ENCODE measurements at regions not wholly inside any gene's neighbourhood (a gene's known extent, or its start where the extent isn't known, plus 50 kb on each side); places are given as distances from the start of the nearest gene placed in this dataset.

DNA sequence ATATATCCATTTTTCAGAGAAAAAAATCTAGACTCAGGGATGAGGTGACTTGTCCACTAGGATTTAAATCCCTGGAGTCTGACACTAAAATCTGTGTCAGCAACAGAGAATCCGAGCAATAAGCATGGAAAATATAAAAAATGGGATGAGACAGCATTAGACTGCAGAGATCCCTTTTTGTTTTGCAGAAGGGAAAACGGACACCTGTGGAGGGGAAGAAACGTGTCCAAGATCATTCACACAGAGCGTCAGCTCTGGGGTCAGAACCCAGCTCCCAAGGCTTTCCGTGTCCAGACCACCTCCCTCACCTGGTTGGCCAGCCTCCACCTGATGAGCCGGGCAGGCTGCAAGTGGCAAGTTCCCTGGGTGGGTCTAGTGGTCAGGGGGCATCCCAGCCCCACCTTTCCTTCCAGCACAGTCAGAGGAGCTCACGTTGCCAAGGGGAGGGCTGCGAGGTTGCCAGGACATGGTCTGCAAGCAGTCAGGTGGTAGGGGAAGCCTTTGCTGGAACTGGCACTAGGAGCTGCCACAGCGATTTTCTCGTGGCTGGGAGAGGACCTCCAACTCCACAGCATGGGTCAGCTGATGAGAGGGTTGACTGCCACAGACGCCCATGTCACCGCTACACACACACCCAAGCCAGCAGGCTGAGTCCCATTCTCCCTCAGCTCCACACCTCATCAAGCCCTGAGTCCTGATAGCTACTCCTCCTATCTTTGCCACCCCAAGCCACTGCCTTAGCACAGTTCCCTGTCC lies 65.9 kb upstream of the CPLX2 start:
- no peak for DNase-seq
- Histone ChIP-seq H3K4me3 (no peak overlapping the region), H3K9me3 (no peaks in the 10 kb centered on the region), H3K27ac (no peak overlapping the region), H3K36me3 (no peaks in the 10 kb centered on the region), H3K27me3 (peaks cover 0 to 66% of the 10 kb centered on the region in 2 donors), H3K4me1 (no peaks in the 10 kb centered on the region)
- intact Hi-C loops (cut with DNase I), result no loop called here
- no peak for ATAC-seq
- TF ChIP-seq, protein P1, sequence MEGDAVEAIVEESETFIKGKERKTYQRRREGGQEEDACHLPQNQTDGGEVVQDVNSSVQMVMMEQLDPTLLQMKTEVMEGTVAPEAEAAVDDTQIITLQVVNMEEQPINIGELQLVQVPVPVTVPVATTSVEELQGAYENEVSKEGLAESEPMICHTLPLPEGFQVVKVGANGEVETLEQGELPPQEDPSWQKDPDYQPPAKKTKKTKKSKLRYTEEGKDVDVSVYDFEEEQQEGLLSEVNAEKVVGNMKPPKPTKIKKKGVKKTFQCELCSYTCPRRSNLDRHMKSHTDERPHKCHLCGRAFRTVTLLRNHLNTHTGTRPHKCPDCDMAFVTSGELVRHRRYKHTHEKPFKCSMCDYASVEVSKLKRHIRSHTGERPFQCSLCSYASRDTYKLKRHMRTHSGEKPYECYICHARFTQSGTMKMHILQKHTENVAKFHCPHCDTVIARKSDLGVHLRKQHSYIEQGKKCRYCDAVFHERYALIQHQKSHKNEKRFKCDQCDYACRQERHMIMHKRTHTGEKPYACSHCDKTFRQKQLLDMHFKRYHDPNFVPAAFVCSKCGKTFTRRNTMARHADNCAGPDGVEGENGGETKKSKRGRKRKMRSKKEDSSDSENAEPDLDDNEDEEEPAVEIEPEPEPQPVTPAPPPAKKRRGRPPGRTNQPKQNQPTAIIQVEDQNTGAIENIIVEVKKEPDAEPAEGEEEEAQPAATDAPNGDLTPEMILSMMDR (IDR thresholded peaks at IDR 0.05), result no peak

DNA sequence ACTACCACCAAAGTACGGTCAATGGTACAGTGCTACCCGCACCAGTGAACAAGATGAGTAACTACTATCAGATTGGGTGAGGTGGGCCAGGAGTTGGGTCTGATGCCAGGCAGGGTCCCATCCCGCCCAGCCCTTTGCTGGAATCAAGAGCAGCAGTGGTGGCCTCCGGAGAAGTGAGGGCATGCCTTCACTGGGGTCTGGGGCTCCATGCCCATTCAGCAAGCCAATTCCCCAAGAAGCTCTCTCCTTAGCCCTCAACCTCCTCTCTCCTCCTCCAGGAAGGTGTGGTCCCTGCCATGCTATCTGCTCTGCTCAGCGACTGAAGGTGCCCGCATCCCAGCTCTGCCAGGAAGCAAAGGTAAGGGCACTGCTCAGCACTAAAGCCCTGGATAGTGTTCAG lies 62.7 kb upstream of the CPLX2 start:
- H3K27ac ChIP-seq, result no peak overlapping the region
- no peaks in the 10 kb centered on the region for H3K4me1 ChIP-seq
- ATAC-seq, result no peak
- DNase-seq, result no peak
- intact Hi-C loops (cut with DNase I), result no loop called here
- no peaks in the 10 kb centered on the region for H3K9me3 ChIP-seq
- no peaks in the 10 kb centered on the region for H3K36me3 ChIP-seq
- TF ChIP-seq, protein P1 (IDR thresholded peaks at IDR 0.05), result no peak
- H3K4me3 ChIP-seq, result no peak overlapping the region
- H3K27me3 ChIP-seq, result peaks cover 0 to 37% of the 10 kb centered on the region in 2 donors

DNA sequence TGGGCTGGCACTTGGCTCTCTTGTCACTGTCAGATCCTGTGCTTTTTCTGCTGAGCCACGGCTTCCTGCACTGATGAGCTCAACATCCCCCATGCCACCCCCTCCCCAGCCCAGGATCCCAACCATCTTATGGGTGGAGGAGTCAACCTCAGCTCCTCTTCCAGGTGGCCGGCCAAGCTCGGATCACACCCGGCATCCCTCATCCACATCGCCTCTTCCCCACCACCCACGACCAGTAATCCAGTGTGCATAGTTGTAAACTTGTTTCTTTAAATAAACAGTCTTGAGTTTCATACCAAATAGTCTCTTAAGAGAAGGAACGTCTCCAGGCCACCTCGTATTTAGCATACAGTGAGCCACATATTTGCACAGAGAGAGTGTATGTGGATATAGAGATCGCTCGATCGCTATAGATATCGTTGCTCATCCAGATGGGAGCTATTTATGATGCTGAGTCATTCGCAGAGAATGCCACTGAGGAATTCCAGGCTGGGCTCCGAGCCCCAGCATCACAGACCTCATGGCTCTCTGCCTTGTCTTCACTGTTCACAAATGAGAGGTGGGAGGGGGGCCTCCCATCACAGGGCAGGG lies 61.8 kb upstream of the CPLX2 start:
- peaks cover 0 to 29% of the 10 kb centered on the region in 2 donors for H3K27me3 ChIP-seq
- TF ChIP-seq, protein P1 (IDR thresholded peaks at IDR 0.05), result no peak
- ATAC-seq (no peak), DNase-seq (peak in 2 of 4 donors; percentile 55 to 67)
- H3K9me3 ChIP-seq, result no peaks in the 10 kb centered on the region
- no peaks in the 10 kb centered on the region for H3K4me1 ChIP-seq
- intact Hi-C loops (cut with DNase I), result no loop called here
- no peaks in the 10 kb centered on the region for H3K36me3 ChIP-seq
- H3K4me3 ChIP-seq, result no peak overlapping the region
- H3K27ac ChIP-seq, result no peak overlapping the region

- intact Hi-C loops (cut with DNase I), result no loop called here
- H3K4me3 ChIP-seq, result no peak overlapping the region
- no peaks in the 10 kb centered on the region for H3K36me3 ChIP-seq
- H3K9me3 ChIP-seq, result no peaks in the 10 kb centered on the region
- TF ChIP-seq, protein P1 (IDR thresholded peaks at IDR 0.05), result no peak
- peaks cover 0 to 35% of the 10 kb centered on the region in 2 donors for H3K27me3 ChIP-seq
- H3K27ac ChIP-seq, result no peak overlapping the region
- H3K4me1 ChIP-seq, result no peaks in the 10 kb centered on the region
- DNase-seq (no peak), ATAC-seq (no peak)
Measured at GRCh38 chr5:175810457-175810856, 60.9 kb upstream of the CPLX2 start.

- Histone ChIP-seq H3K9me3 (no peaks in the 10 kb centered on the region), H3K27me3 (peaks cover 0 to 32% of the 10 kb centered on the region in 2 donors), H3K4me3 (no peak overlapping the region), H3K36me3 (no peaks in the 10 kb centered on the region), H3K27ac (no peak overlapping the region), H3K4me1 (no peaks in the 10 kb centered on the region)
- DNase-seq, result no peak
- TF ChIP-seq, protein P1 (IDR thresholded peaks at IDR 0.05), result no peak
- no peak for ATAC-seq
- intact Hi-C loops (cut with DNase I), result no loop called here
Measured at GRCh38 chr5:175811589-175811988, 59.8 kb upstream of the CPLX2 start.
